Activated CD8-positive, alpha-beta T cell treated with anti-CD3 and anti-CD28 coated beads for 36 hours (primary cell): ENCODE measurements at regions not wholly inside any gene's neighbourhood (a gene's known extent, or its start where the extent isn't known, plus 50 kb on each side); places are given as distances from the start of the nearest gene placed in this dataset.

ENCODE experiments used
- ATAC-seq: fragments of 200-7000 bp; cut with Tn5 transposase; one replicate; pipeline ENCODE4 v1.10.0; 2021; ENCODE audit warnings: mild to moderate bottlenecking, moderate library complexity
- CTCF ChIA-PET: fragments of 350-600 bp; sonication (Branson Sonifier 250); formaldehyde crosslinking; loops from one replicate; lab custom pipeline; 2021; ENCODE audit warnings: antibody characterized with exemption; lab: Charles Lee
- POLR2A ChIA-PET: fragments of 350-600 bp; sonication (Branson Sonifier 250); formaldehyde crosslinking; loops from one replicate; lab custom pipeline; 2021; ENCODE audit warnings: antibody characterized with exemption; lab: Charles Lee
- DNase-seq: peaks from one replicate; pipeline ENCODE4 v3.0.0-alpha.2; 2020
- H3K27ac Mint-ChIP-seq: one replicate; pipeline ENCODE4 v1.8.0; 2021; ENCODE audit warnings: mild to moderate bottlenecking, mixed read lengths
- H3K27me3 Mint-ChIP-seq: one replicate; pipeline ENCODE4 v1.8.0; 2021; ENCODE audit warnings: mixed read lengths
- H3K36me3 Mint-ChIP-seq: one replicate; pipeline ENCODE4 v1.8.0; 2021; ENCODE audit warnings: low read depth, mixed read lengths
- H3K4me1 Mint-ChIP-seq: one replicate; pipeline ENCODE4 v1.8.0; 2021; ENCODE audit warnings: low read depth, mixed read lengths
- H3K4me3 Mint-ChIP-seq: one replicate; pipeline ENCODE4 v1.8.0; 2021; ENCODE audit warnings: mild to moderate bottlenecking, moderate library complexity, mixed read lengths
- H3K9me3 Mint-ChIP-seq: one replicate; pipeline ENCODE4 v1.8.0; 2021; ENCODE audit warnings: mixed read lengths
- CTCF ChIP-seq: fragments of 200-600 bp; IDR thresholded peaks from one replicate; pipeline ENCODE4 v1.8.0; 2022; ENCODE audit warnings: antibody characterized with exemption, mild to moderate bottlenecking
- intact Hi-C: fragments of 100-400 bp; cut with micrococcal nuclease; formaldehyde crosslinking; loops from one replicate; pipeline ENCODE4 v1.10.0; 2022

GRCh38 chr9:12958708-12959107 lies 183.9 kb downstream of the LURAP1L start:
- H3K36me3 Mint-ChIP-seq = no peaks in the 10 kb centered on the region
- intact Hi-C loops = no loop called here
- CTCF ChIA-PET = no interaction called here
- ATAC-seq = no peak
- H3K27me3 Mint-ChIP-seq = no peaks in the 10 kb centered on the region
- H3K4me1 Mint-ChIP-seq = no peaks in the 10 kb centered on the region
- no peak for DNase-seq
- H3K27ac Mint-ChIP-seq = no peak overlapping the region
- H3K9me3 Mint-ChIP-seq = peaks cover 6% of the 10 kb centered on the region
- no peak for TF ChIP-seq CTCF
- POLR2A ChIA-PET = no interaction called here
- no peak overlapping the region for H3K4me3 Mint-ChIP-seq

GRCh38 chr9:12961276-12961809 lies 186.5 kb downstream of the LURAP1L start:
- ChIA-PET POLR2A (no interaction called here), CTCF (no interaction called here)
- Mint-ChIP-seq H3K4me3 (no peak overlapping the region), H3K27ac (no peak overlapping the region), H3K27me3 (no peaks in the 10 kb centered on the region), H3K9me3 (peaks cover 5% of the 10 kb centered on the region), H3K36me3 (no peaks in the 10 kb centered on the region), H3K4me1 (no peaks in the 10 kb centered on the region)
- ATAC-seq = no peak
- intact Hi-C loops = no loop called here
- TF ChIP-seq CTCF = no peak
- DNase-seq = no peak

- H3K4me1 Mint-ChIP-seq = no peaks in the 10 kb centered on the region
- H3K9me3 Mint-ChIP-seq = peaks cover 3% of the 10 kb centered on the region
- no peaks in the 10 kb centered on the region for H3K36me3 Mint-ChIP-seq
- H3K27ac Mint-ChIP-seq = no peak overlapping the region
- H3K27me3 Mint-ChIP-seq = no peaks in the 10 kb centered on the region
- no peak for TF ChIP-seq CTCF
- intact Hi-C loops = no loop called here
- CTCF ChIA-PET = no interaction called here
- POLR2A ChIA-PET = no interaction called here
- DNase-seq (no peak), ATAC-seq (no peak)
- H3K4me3 Mint-ChIP-seq = no peak overlapping the region
Measured at GRCh38 chr9:12963537-12963936, 188.7 kb downstream of the LURAP1L start.

- ATAC-seq (no peak), DNase-seq (no peak)
- TF ChIP-seq CTCF = no peak
- ChIA-PET POLR2A (no interaction called here), CTCF (no interaction called here)
- Mint-ChIP-seq H3K27me3 (no peaks in the 10 kb centered on the region), H3K4me1 (no peaks in the 10 kb centered on the region), H3K36me3 (no peaks in the 10 kb centered on the region), H3K9me3 (peaks cover 3% of the 10 kb centered on the region), H3K4me3 (no peak overlapping the region), H3K27ac (no peak overlapping the region)
- intact Hi-C loops = loop anchor here (2.0 kb wide), 1 partner anchor 17 kb away; no protein-coding TSS in a partner anchor
Measured at GRCh38 chr9:12964271-12964670, 189.5 kb downstream of the LURAP1L start.

GRCh38 chr9:12965303-12965702 lies 190.5 kb downstream of the LURAP1L start:
- Mint-ChIP-seq H3K4me3 (no peak overlapping the region), H3K27ac (no peak overlapping the region), H3K9me3 (peaks cover 3% of the 10 kb centered on the region), H3K36me3 (no peaks in the 10 kb centered on the region), H3K27me3 (no peaks in the 10 kb centered on the region), H3K4me1 (no peaks in the 10 kb centered on the region)
- no peak for TF ChIP-seq CTCF
- CTCF ChIA-PET = no interaction called here
- DNase-seq (no peak), ATAC-seq (no peak)
- POLR2A ChIA-PET = no interaction called here
- intact Hi-C loops = loop anchor here (2.0 kb wide), 1 partner anchor 15 kb away; no protein-coding TSS in a partner anchor
